WTC11 (cell line): ENCODE measurements at regions not wholly inside any gene's neighbourhood (a gene's known extent, or its start where the extent isn't known, plus 50 kb on each side); places are given as distances from the start of the nearest gene placed in this dataset.

Source experiments
- ATAC-seq: fragments of 200-7000 bp; cut with Tn5 transposase; 2 replicates; pipeline ENCODE4 v1.10.0; 2021; ENCODE audit warnings: mild to moderate bottlenecking, moderate library complexity
- CTCF ChIA-PET: fragments of 300-600 bp; sonication (Branson Sonifier 250); formaldehyde crosslinking; loops from one replicate; lab custom pipeline; 2021; ENCODE audit warnings: antibody characterized with exemption; lab: Charles Lee
- POLR2A ChIA-PET: fragments of 350-600 bp; sonication (Branson Sonifier 250); formaldehyde crosslinking; loops from one replicate; lab custom pipeline; 2021; ENCODE audit warnings: antibody characterized with exemption; lab: Charles Lee
- DNase-seq: peaks from one replicate; pipeline ENCODE4 v3.0.0; 2021; ENCODE audit warnings: low spot score
- H3K27ac Mint-ChIP-seq: 2 replicates; pipeline ENCODE4 v1.8.0; 2021; ENCODE audit warnings: mixed read lengths
- H3K27me3 Mint-ChIP-seq: 2 replicates; pipeline ENCODE4 v1.8.0; 2021; ENCODE audit warnings: low read depth, mild to moderate bottlenecking, moderate library complexity, mixed read lengths
- H3K36me3 Mint-ChIP-seq: 2 replicates; pipeline ENCODE4 v1.8.0; 2021; ENCODE audit warnings: mixed read lengths
- H3K4me1 Mint-ChIP-seq: 2 replicates; pipeline ENCODE4 v1.8.0; 2022; ENCODE audit warnings: mixed read lengths
- H3K4me3 Mint-ChIP-seq: 2 replicates; pipeline ENCODE4 v1.8.0; 2021; ENCODE audit warnings: mild to moderate bottlenecking, moderate library complexity, mixed read lengths
- H3K9me3 Mint-ChIP-seq: 2 replicates; pipeline ENCODE4 v1.8.0; 2021; ENCODE audit warnings: mixed read lengths
- CREM ChIP-seq: sonication (generic); formaldehyde crosslinking; IDR thresholded peaks from 2 replicates; pipeline ENCODE4 v1.8.1; 2022; ENCODE audit warnings: mild to moderate bottlenecking, missing genetic modification reagents, moderate library complexity
- E2F4 ChIP-seq: sonication (generic); formaldehyde crosslinking; IDR thresholded peaks from 2 replicates; pipeline ENCODE4 v1.8.1; 2022; ENCODE audit warnings: low read depth, mild to moderate bottlenecking, moderate library complexity, missing genetic modification reagents, borderline replicate concordance
- EMX1 ChIP-seq: fragments of 250-450 bp; sonication (Bioruptor Pico); IDR thresholded peaks from 2 replicates; pipeline ENCODE4 v1.8.0; 2021; ENCODE audit warnings: mild to moderate bottlenecking
- ETV6 ChIP-seq: sonication (generic); formaldehyde crosslinking; IDR thresholded peaks from 2 replicates; pipeline ENCODE4 v1.8.1; 2022; ENCODE audit warnings: mild to moderate bottlenecking, missing genetic modification reagents
- GTF2I ChIP-seq: fragments of 250-450 bp; sonication (Bioruptor Pico); conservative IDR thresholded peaks from 2 replicates; pipeline ENCODE4 v1.4.0; 2021; ENCODE audit warnings: mild to moderate bottlenecking
- IRF2 ChIP-seq: sonication (generic); formaldehyde crosslinking; IDR thresholded peaks from 2 replicates; pipeline ENCODE4 v1.8.0; 2022; ENCODE audit warnings: low read depth, missing genetic modification reagents, borderline replicate concordance
- PRDM15 ChIP-seq: sonication (generic); formaldehyde crosslinking; IDR thresholded peaks from 2 replicates; pipeline ENCODE4 v1.8.0; 2022; ENCODE audit warnings: missing genetic modification reagents
- PRRX2 ChIP-seq: fragments of 250-450 bp; sonication (Bioruptor Pico); IDR thresholded peaks from 2 replicates; pipeline ENCODE4 v1.8.0; 2021; ENCODE audit warnings: mild to moderate bottlenecking
- RORB ChIP-seq: fragments of 250-450 bp; sonication (Bioruptor Pico); IDR thresholded peaks from 2 replicates; pipeline ENCODE4 v1.9.0; 2021; ENCODE audit warnings: mild to moderate bottlenecking
- SP1 ChIP-seq: sonication (generic); formaldehyde crosslinking; conservative IDR thresholded peaks from 2 replicates; pipeline ENCODE4 v1.8.1; 2022; ENCODE audit warnings: missing genetic modification reagents
- STAT6 ChIP-seq: sonication (generic); formaldehyde crosslinking; conservative IDR thresholded peaks from 2 replicates; pipeline ENCODE4 v1.8.1; 2023; ENCODE audit warnings: mild to moderate bottlenecking, low read depth, missing genetic modification reagents, moderate library complexity
- TCF7 ChIP-seq: sonication (generic); formaldehyde crosslinking; IDR thresholded peaks from 2 replicates; pipeline ENCODE4 v1.8.0; 2022; ENCODE audit warnings: mild to moderate bottlenecking, low read depth, missing genetic modification reagents, moderate library complexity
- USF2 ChIP-seq: sonication (generic); formaldehyde crosslinking; IDR thresholded peaks from 2 replicates; pipeline ENCODE4 v1.8.1; 2023; ENCODE audit warnings: mild to moderate bottlenecking, missing genetic modification reagents, moderate library complexity
- ZNF138 ChIP-seq: sonication (generic); formaldehyde crosslinking; conservative IDR thresholded peaks from 2 replicates; pipeline ENCODE4 v1.8.1; 2022; ENCODE audit warnings: mild to moderate bottlenecking, moderate library complexity, missing genetic modification reagents
- ZNF396 ChIP-seq: fragments of 250-450 bp; sonication (Bioruptor Pico); IDR thresholded peaks from 2 replicates; pipeline ENCODE4 v1.8.0; 2021; ENCODE audit warnings: mild to moderate bottlenecking, moderate library complexity, borderline replicate concordance
- ZNF425 ChIP-seq: fragments of 250-450 bp; sonication (Bioruptor Pico); conservative IDR thresholded peaks from 2 replicates; pipeline ENCODE4 v1.9.0; 2021; ENCODE audit warnings: mild to moderate bottlenecking
- ZNF512 ChIP-seq: sonication (generic); formaldehyde crosslinking; IDR thresholded peaks from 2 replicates; pipeline ENCODE4 v1.8.1; 2022; ENCODE audit warnings: missing genetic modification reagents, borderline replicate concordance
- ZNF532 ChIP-seq: fragments of 250-450 bp; sonication (Bioruptor Pico); IDR thresholded peaks from 2 replicates; pipeline ENCODE4 v1.9.0; 2021; ENCODE audit warnings: mild to moderate bottlenecking, borderline replicate concordance
- ZNF671 ChIP-seq: fragments of 250-450 bp; sonication (Bioruptor Pico); IDR thresholded peaks from 2 replicates; pipeline ENCODE4 v1.8.0; 2021; ENCODE audit warnings: mild to moderate bottlenecking

GRCh38 chr4:63528256-63528991 is 880.8 kb downstream of the TECRL start:
- DNase-seq (no peak), ATAC-seq (no peak)
- CTCF ChIA-PET = interaction anchor here (1.0 to 1.2 kb wide), 2 partner anchors 35 to 1011 kb away, joined by 4 to 11 read pairs; no protein-coding TSS in a partner anchor
- Mint-ChIP-seq H3K27ac (no peak overlapping the region), H3K27me3 (no peaks in the 10 kb centered on the region), H3K4me3 (no peak overlapping the region), H3K36me3 (no peaks in the 10 kb centered on the region), H3K4me1 (no peaks in the 10 kb centered on the region), H3K9me3 (no peaks in the 10 kb centered on the region)
- POLR2A ChIA-PET = no interaction called here
- no peak for TF ChIP-seq ZNF425 (CRISPR knock-in tag)
- no peak for TF ChIP-seq ETV6 (CRISPR knock-in tag)
- no peak for TF ChIP-seq TCF7
- TF ChIP-seq PRRX2 (CRISPR knock-in tag) = no peak
- no peak for TF ChIP-seq CREM
- no peak for TF ChIP-seq ZNF396 (CRISPR knock-in tag)
- no peak for TF ChIP-seq USF2
- no peak for TF ChIP-seq E2F4
- no peak for TF ChIP-seq ZNF532 (CRISPR knock-in tag)
- TF ChIP-seq EMX1 (CRISPR knock-in tag) = no peak
- TF ChIP-seq GTF2I (CRISPR knock-in tag) = no peak
- TF ChIP-seq SP1 (CRISPR knock-in tag) = no peak
- no peak for TF ChIP-seq PRDM15 (CRISPR knock-in tag)
- TF ChIP-seq ZNF512 (CRISPR knock-in tag) = no peak
- TF ChIP-seq RORB (CRISPR knock-in tag) = no peak
- TF ChIP-seq STAT6 (CRISPR knock-in tag) = no peak
- no peak for TF ChIP-seq ZNF138
- no peak for TF ChIP-seq ZNF671 (CRISPR knock-in tag)
- TF ChIP-seq IRF2 (CRISPR knock-in tag) = no peak
